H1 (cell line): ENCODE measurements at regions not wholly inside any gene's neighbourhood (a gene's known extent, or its start where the extent isn't known, plus 50 kb on each side); places are given as distances from the start of the nearest gene placed in this dataset.

Experiments
- YY1 ChIP-seq: IDR thresholded peaks from 2 replicates; pipeline ENCODE4 v1.6.1; 2011; ENCODE audit warnings: low read depth, mild to moderate bottlenecking, low read length

- TF ChIP-seq YY1: no peak
- TF ChIP-seq, all 59 proteins: peak for 0
Measured at GRCh38 chr1:165138960-165139359, 217.6 kb downstream of the LMX1A start (continued).
